OCI-LY3 (cell line): ENCODE measurements at regions not wholly inside any gene's neighbourhood (a gene's known extent, or its start where the extent isn't known, plus 50 kb on each side); places are given as distances from the start of the nearest gene placed in this dataset.

Source experiments
- H2AFZ ChIP-seq: fragments of 200-600, 300-600 bp; shearing (Covaris generic); 2 replicates; pipeline ENCODE4 v1.6.0; 2014; ENCODE audit warnings: antibody characterized with exemption, low read depth, low read length
- H3K27ac ChIP-seq: fragments of 200-600, 300-600 bp; sonication (generic); 2 replicates; pipeline ENCODE4 v1.5.1; 2014; ENCODE audit warnings: mild to moderate bottlenecking, low read length, moderate library complexity, mixed read lengths
- H3K27me3 ChIP-seq: fragments of 200-600, 300-600 bp; sonication (generic); 2 replicates; pipeline ENCODE4 v1.6.1; 2014; ENCODE audit warnings: low read depth, low read length, mixed read lengths
- H3K36me3 ChIP-seq: fragments of 200-600, 300-600 bp; sonication (generic); replicated peaks from 2 replicates; pipeline ENCODE3; 2014; ENCODE audit warnings: low read depth, low read length, mixed read lengths
- H3K4me1 ChIP-seq: fragments of 300-600, 200-600 bp; sonication (generic); 2 replicates; pipeline ENCODE4 v1.6.1; 2014; ENCODE audit warnings: low read length, mixed read lengths
- H3K4me2 ChIP-seq: fragments of 200-600, 300-600 bp; sonication (generic); 2 replicates; pipeline ENCODE4 v1.6.1; 2014; ENCODE audit warnings: low read length, mixed read lengths
- H3K4me3 ChIP-seq: fragments of 300-600, 200-600 bp; sonication (generic); 2 replicates; pipeline ENCODE4 v1.5.1; 2014; ENCODE audit warnings: antibody characterized with exemption, mild to moderate bottlenecking, low read length, moderate library complexity
- H3K79me2 ChIP-seq: fragments of 300-600, 200-600 bp; shearing (Covaris generic); 2 replicates; pipeline ENCODE4 v1.6.1; 2014; ENCODE audit warnings: mild to moderate bottlenecking, low read length, mixed read lengths
- H3K9ac ChIP-seq: fragments of 300-600, 200-600 bp; shearing (Covaris generic); 2 replicates; pipeline ENCODE4 v1.6.0; 2014; ENCODE audit warnings: mild to moderate bottlenecking, low read length, moderate library complexity
- H3K9me3 ChIP-seq: fragments of 200-600, 300-600 bp; shearing (Covaris generic); 2 replicates; pipeline ENCODE4 v1.6.1; 2014; ENCODE audit warnings: low read length, mixed read lengths; ENCODE audit not compliant: insufficient read depth
- H4K20me1 ChIP-seq: fragments of 200-600, 300-600 bp; sonication (generic); 2 replicates; pipeline ENCODE4 v1.6.1; 2016; ENCODE audit warnings: low read length, mixed read lengths; ENCODE audit not compliant: insufficient read depth
- EZH2phosphoT487 ChIP-seq: fragments of 200-600 bp; shearing (Covaris generic); IDR thresholded peaks from 2 replicates; pipeline ENCODE4 v1.6.1; 2018; ENCODE audit warnings: antibody characterized with exemption, mixed run types, low read depth
- TF ChIP-seq, protein P1 (sequence below): fragments of 200-600, 300-600 bp; sonication (generic); IDR thresholded peaks from 2 replicates; pipeline ENCODE4 v1.5.1; 2014; ENCODE audit warnings: antibody characterized with exemption, low read length, low read depth

DNA sequence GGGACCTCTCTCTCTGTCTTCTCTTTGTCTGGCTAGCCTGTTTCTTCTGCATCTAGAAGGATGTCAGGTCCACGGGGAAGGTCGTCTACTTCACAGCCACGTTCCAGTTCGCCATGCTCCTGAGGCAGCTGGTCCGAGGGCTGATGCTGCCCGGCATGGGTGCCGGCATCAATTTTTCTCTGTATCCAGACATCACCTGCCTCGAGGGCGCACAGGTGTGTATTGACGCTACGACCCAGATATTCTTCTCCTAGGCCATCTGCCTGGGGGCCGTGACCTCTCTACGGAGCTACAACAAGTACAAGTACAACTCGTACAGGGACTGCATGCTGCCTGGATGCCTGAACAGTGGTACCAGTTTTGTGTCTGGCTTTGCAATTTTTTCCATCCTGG lies 841.6 kb upstream of the TMPRSS15 start:
- no peak for TF ChIP-seq EZH2phosphoT487
- TF ChIP-seq, protein P1, sequence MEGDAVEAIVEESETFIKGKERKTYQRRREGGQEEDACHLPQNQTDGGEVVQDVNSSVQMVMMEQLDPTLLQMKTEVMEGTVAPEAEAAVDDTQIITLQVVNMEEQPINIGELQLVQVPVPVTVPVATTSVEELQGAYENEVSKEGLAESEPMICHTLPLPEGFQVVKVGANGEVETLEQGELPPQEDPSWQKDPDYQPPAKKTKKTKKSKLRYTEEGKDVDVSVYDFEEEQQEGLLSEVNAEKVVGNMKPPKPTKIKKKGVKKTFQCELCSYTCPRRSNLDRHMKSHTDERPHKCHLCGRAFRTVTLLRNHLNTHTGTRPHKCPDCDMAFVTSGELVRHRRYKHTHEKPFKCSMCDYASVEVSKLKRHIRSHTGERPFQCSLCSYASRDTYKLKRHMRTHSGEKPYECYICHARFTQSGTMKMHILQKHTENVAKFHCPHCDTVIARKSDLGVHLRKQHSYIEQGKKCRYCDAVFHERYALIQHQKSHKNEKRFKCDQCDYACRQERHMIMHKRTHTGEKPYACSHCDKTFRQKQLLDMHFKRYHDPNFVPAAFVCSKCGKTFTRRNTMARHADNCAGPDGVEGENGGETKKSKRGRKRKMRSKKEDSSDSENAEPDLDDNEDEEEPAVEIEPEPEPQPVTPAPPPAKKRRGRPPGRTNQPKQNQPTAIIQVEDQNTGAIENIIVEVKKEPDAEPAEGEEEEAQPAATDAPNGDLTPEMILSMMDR, result no peak
- no peak overlapping the region for H3K4me3 ChIP-seq

DNA sequence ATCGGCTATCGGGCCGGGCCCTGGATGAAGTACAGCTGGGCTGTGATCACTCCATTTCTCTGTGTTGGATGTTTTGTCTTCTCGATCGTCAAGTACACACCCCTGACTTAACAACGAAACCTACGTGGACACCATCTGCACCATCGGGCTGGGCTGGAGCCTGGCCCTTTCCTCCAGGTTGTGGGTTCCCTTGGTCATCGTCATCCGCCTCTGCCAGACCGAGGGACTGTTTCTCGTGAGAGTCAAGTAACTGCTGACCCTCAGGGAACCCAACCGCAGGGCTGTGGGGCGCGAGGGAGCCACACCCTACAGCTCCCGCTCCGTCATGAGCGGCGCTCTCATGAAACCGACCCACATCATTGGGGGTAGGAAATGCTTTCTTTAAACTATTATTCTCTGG lies 842.4 kb upstream of the TMPRSS15 start:
- Histone ChIP-seq H3K9me3 (no peaks in the 10 kb centered on the region), H4K20me1 (no peaks in the 10 kb centered on the region)

More for the DNA sequence above, 841.6 kb upstream of the TMPRSS15 start:
- H3K36me3 ChIP-seq, result no peaks in the 10 kb centered on the region
- H3K27ac ChIP-seq, result no peak overlapping the region
- no peaks in the 10 kb centered on the region for H3K9me3 ChIP-seq
- H3K4me1 ChIP-seq, result peaks cover 13% of the 10 kb centered on the region
- no peak overlapping the region for H3K9ac ChIP-seq
- H2AFZ ChIP-seq, result no peak overlapping the region
- H3K79me2 ChIP-seq, result no peaks in the 10 kb centered on the region
- no peak overlapping the region for H3K4me2 ChIP-seq
- H4K20me1 ChIP-seq, result no peaks in the 10 kb centered on the region
- no peaks in the 10 kb centered on the region for H3K27me3 ChIP-seq

DNA sequence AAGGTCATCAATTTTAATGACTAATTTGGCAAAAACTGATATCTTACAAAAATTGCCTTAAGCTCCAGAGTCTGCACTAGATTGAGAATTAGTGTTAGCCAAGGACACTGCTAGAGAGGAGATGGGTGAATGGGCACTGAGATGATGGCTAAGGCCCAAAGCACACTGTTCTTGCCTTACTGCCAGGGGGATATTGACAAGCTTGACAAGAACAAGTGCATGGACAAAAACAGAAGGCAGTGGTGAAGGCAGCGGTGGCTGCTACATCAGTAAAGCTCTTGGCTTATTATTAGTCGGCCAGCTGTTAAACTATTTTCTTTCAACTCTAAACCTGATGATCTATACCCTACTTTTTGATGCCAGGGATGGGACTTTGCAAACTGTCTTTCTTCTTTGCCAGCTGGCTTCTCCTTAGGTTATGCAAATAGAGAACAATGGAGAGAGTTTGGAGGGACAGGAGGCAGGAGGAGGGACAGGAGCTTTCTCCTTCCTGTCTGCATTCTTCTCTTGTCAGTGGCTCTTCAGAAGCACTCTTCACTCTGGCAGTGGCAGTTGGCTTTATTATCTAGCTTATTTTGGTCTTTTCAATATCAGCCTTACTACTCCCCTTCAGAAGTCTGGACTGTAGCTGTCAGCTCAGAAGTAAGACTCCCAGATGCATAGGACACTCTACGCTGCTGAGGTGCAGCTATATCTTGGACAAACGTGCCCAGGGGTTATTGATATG lies 853.5 kb upstream of the TMPRSS15 start:
- no peak overlapping the region for H3K4me3 ChIP-seq
- H3K36me3 ChIP-seq, result no peaks in the 10 kb centered on the region
- H2AFZ ChIP-seq, result no peak overlapping the region
- no peak overlapping the region for H3K4me2 ChIP-seq
- H3K79me2 ChIP-seq, result no peaks in the 10 kb centered on the region
- no peaks in the 10 kb centered on the region for H3K4me1 ChIP-seq
- no peaks in the 10 kb centered on the region for H3K9me3 ChIP-seq
- no peak overlapping the region for H3K9ac ChIP-seq
- H4K20me1 ChIP-seq, result no peaks in the 10 kb centered on the region
- H3K27me3 ChIP-seq, result no peaks in the 10 kb centered on the region
- no peak overlapping the region for H3K27ac ChIP-seq
- TF ChIP-seq, protein P1, result no peak
- TF ChIP-seq EZH2phosphoT487, result no peak

More for the DNA sequence above, 842.4 kb upstream of the TMPRSS15 start:
- no peak for TF ChIP-seq EZH2phosphoT487
- TF ChIP-seq, protein P1, result no peak
- H3K4me2 ChIP-seq, result no peak overlapping the region
- H3K9ac ChIP-seq, result no peak overlapping the region
- H3K4me3 ChIP-seq, result no peak overlapping the region
- H2AFZ ChIP-seq, result no peak overlapping the region
- no peak overlapping the region for H3K27ac ChIP-seq
- H3K4me1 ChIP-seq, result peaks cover 11% of the 10 kb centered on the region
- no peaks in the 10 kb centered on the region for H3K79me2 ChIP-seq
- H3K27me3 ChIP-seq, result no peaks in the 10 kb centered on the region
- no peaks in the 10 kb centered on the region for H3K36me3 ChIP-seq

DNA sequence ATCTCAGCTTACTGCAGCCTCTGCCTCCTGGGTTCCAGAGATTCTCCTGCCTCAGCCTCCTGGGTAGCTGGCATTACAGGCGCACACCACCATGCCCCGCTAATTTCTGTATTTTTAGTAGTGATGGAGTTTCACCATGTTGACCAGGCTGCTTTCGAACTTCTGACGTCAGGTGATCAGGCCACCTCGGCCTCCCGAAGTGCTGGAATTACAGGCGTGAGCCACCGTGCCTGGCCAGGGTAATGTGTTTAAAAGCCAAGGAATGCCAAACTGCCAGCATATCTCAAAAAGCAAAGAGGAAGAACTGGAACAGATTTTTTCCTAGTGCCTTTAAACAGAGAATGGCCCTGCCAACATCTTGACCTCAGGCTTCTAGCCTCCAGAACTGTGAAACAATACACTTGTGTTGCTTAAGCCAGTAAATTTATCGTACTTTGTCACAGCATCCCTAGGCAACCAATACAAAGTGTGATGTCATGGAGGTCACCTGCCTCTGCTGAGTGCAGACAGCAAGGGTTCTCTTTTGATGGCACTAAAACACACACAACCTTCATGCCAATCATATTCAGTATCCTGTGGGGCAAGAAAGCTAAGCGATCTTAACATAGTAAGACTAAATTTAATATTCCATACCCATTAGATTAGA lies 858.3 kb upstream of the TMPRSS15 start:
- TF ChIP-seq, protein P1, result no peak
- TF ChIP-seq EZH2phosphoT487, result no peak

More for the DNA sequence above, 858.3 kb upstream of the TMPRSS15 start:
- Histone ChIP-seq H3K36me3 (no peaks in the 10 kb centered on the region), H3K27me3 (no peaks in the 10 kb centered on the region), H3K4me3 (no peak overlapping the region), H3K4me2 (no peak overlapping the region), H3K9me3 (no peaks in the 10 kb centered on the region), H2AFZ (no peak overlapping the region), H3K79me2 (no peaks in the 10 kb centered on the region), H3K4me1 (no peaks in the 10 kb centered on the region), H3K9ac (no peak overlapping the region), H3K27ac (no peak overlapping the region), H4K20me1 (no peaks in the 10 kb centered on the region)
